Stimulated activated CD8-positive, alpha-beta memory T cell treated with anti-CD3 and anti-CD28 coated beads, Interleukin-12 subunit alpha, Interleukin-12 subunit beta, amount 100 ng/mL, for 1 hour (primary cell): ENCODE measurements at regions not wholly inside any gene's neighbourhood (a gene's known extent, or its start where the extent isn't known, plus 50 kb on each side); places are given as distances from the start of the nearest gene placed in this dataset.
A peak's percentile ranks its signal among the peaks of the same experiment; 100 is the strongest.
"Not testable (repeated sequence)": the region's sequence is repeated elsewhere in the genome, so short reads cannot be mapped to it uniquely, and the experiment has no call there.

Source experiments
- DNase-seq: peaks from one replicate; pipeline ENCODE4 v3.0.0-alpha.2; 2020; ENCODE audit warnings: low read depth

GRCh38 chr16:16940351-16940750 lies 530.4 kb downstream of the XYLT1 start:
- DNase-seq: no peak

GRCh38 chr16:16942849-16943248 lies 527.9 kb downstream of the XYLT1 start:
- DNase-seq: not testable (repeated sequence)

- DNase-seq: no peak
These were observed 525.6 kb downstream of the XYLT1 start for GRCh38 chr16:16945207-16945606.

GRCh38 chr16:16956376-16956775 lies 514.4 kb downstream of the XYLT1 start:
- no peak for DNase-seq

- DNase-seq: no peak
These were observed 510.0 kb downstream of the XYLT1 start for GRCh38 chr16:16960785-16961184.

- no peak for DNase-seq
These were observed 504.3 kb downstream of the XYLT1 start for GRCh38 chr16:16966439-16966838.

GRCh38 chr16:16971042-16971441 lies 499.7 kb downstream of the XYLT1 start:
- no peak for DNase-seq

GRCh38 chr16:16972831-16973230 lies 497.9 kb downstream of the XYLT1 start:
- DNase-seq: no peak

GRCh38 chr16:16973707-16974591 lies 496.8 kb downstream of the XYLT1 start:
- DNase-seq: no peak

GRCh38 chr16:16982614-16983013 lies 488.1 kb downstream of the XYLT1 start:
- DNase-seq: no peak

- no peak for DNase-seq
These were observed 487.2 kb downstream of the XYLT1 start for GRCh38 chr16:16983582-16983981.

GRCh38 chr16:16984091-16984490 lies 486.7 kb downstream of the XYLT1 start:
- DNase-seq: not testable (repeated sequence)

GRCh38 chr16:16985707-16986106 lies 485.1 kb downstream of the XYLT1 start:
- DNase-seq: no peak

GRCh38 chr16:16988963-16989362 lies 481.8 kb downstream of the XYLT1 start:
- DNase-seq: no peak

- no peak for DNase-seq
These were observed 481.4 kb downstream of the XYLT1 start for GRCh38 chr16:16989368-16989767.

GRCh38 chr16:16991711-16992110 lies 479.0 kb downstream of the XYLT1 start:
- DNase-seq: no peak

GRCh38 chr16:16992975-16993765 lies 477.6 kb downstream of the XYLT1 start:
- peak; percentile 3 for DNase-seq

- DNase-seq: no peak
These were observed 475.9 kb downstream of the XYLT1 start for GRCh38 chr16:16994831-16995230.

GRCh38 chr16:16996827-16997226 lies 473.9 kb downstream of the XYLT1 start:
- no peak for DNase-seq

- no peak for DNase-seq
These were observed 473.4 kb downstream of the XYLT1 start for GRCh38 chr16:16997349-16997748.

- DNase-seq: no peak
These were observed 469.3 kb downstream of the XYLT1 start for GRCh38 chr16:17001471-17001870.

- DNase-seq: no peak
These were observed 468.2 kb downstream of the XYLT1 start for GRCh38 chr16:17002565-17002964.

- DNase-seq: not testable (repeated sequence)
These were observed 464.8 kb downstream of the XYLT1 start for GRCh38 chr16:17005963-17006362.
